ENCODE measurements at regions not wholly inside any gene's neighbourhood (a gene's known extent, or its start where the extent isn't known, plus 50 kb on each side); places are given as distances from the start of the nearest gene placed in this dataset.

DNA sequence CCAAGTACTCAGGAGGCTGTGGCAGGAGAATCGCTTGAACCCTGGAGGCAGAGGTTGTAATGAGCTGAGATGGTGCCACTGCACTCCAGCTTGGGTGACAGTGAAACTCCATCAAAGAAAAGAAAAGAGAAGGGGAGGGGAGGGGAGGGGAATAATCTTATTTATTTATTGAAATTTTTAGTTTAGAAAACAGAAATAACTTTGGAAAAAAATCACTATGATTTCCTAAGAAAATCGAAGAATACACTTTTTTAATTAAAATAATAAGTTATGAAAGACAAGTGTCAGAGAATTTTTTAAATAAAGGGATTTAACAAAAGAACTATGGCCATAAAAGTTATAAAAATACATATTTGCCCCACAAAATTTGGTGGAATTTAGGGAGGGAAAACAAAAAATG, 836.9 kb upstream of the HS3ST1 start:
- H3K9ac ChIP-seq (ENCODE audit: low read length): no peak overlapping the region
- no peak overlapping the region for H3K4me3 ChIP-seq (ENCODE audit: low read length)
- no peaks in the 10 kb centered on the region for H3F3A ChIP-seq (ENCODE audit: insufficient read depth, low read length, poor library complexity, severe bottlenecking)
- H4K20me1 ChIP-seq (ENCODE audit: insufficient read depth): no peaks in the 10 kb centered on the region
- no peaks in the 10 kb centered on the region for H3K9me3 ChIP-seq (ENCODE audit: low read length)
- H3K4me2 ChIP-seq (ENCODE audit: low read length): no peak overlapping the region
- no peak overlapping the region for H2AFZ ChIP-seq (ENCODE audit: low read depth, low read length)
- H3K27ac ChIP-seq (ENCODE audit: low read length): no peak overlapping the region
- no peaks in the 10 kb centered on the region for H3K79me2 ChIP-seq (replicated peaks; ENCODE audit: insufficient read depth, low read length)
- TF ChIP-seq RAD21 (conservative IDR thresholded peaks at IDR 0.05) (no peak), MXI1 (conservative IDR thresholded peaks at IDR 0.05; ENCODE audit: poor library complexity, severe bottlenecking) (no peak), POLR2AphosphoS5 (IDR thresholded peaks at IDR 0.05) (no peak), SMC3 (conservative IDR thresholded peaks at IDR 0.05; ENCODE audit: poor library complexity) (no peak), EP300 (conservative IDR thresholded peaks at IDR 0.05; ENCODE audit: poor library complexity, severe bottlenecking) (no peak)
- H3K27me3 ChIP-seq (ENCODE audit: insufficient read depth, low read depth, low read length): no peaks in the 10 kb centered on the region
- no peaks in the 10 kb centered on the region for H3K36me3 ChIP-seq (ENCODE audit: insufficient read depth, low read length)
- no peaks in the 10 kb centered on the region for H3K9me2 ChIP-seq (ENCODE audit: insufficient read depth, low read length)

DNA sequence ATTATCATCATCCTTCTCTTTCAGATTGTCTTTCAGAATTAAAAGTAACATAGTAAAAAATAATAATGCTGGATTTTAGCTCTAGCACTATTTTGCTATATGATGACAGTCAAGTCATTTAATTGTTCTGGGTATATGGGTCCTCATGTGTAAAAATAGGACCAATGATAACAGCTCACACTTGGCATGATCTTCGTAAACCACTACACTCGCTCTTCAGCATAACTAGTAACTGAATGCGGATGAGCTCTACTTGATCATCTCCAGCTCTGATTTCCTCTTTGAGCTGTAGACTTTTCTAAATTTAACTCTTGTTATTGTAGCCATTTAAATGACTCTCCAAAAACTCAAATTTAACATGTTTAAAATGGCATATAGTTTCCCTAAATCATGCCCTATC, 831.8 kb upstream of the HS3ST1 start:
- H3K79me2 ChIP-seq (replicated peaks; ENCODE audit: insufficient read depth, low read length): no peaks in the 10 kb centered on the region
- H3K9me3 ChIP-seq (ENCODE audit: low read length): no peaks in the 10 kb centered on the region
- H3K4me2 ChIP-seq (ENCODE audit: low read length): no peak overlapping the region
- H3K9me2 ChIP-seq (ENCODE audit: insufficient read depth, low read length): no peaks in the 10 kb centered on the region
- no peaks in the 10 kb centered on the region for H3K27me3 ChIP-seq (ENCODE audit: insufficient read depth, low read depth, low read length)
- H3K4me3 ChIP-seq (ENCODE audit: low read length): no peak overlapping the region
- no peaks in the 10 kb centered on the region for H3K36me3 ChIP-seq (ENCODE audit: insufficient read depth, low read length)
- H3F3A ChIP-seq (ENCODE audit: insufficient read depth, low read length, poor library complexity, severe bottlenecking): no peaks in the 10 kb centered on the region
- H3K27ac ChIP-seq (ENCODE audit: low read length): no peak overlapping the region
- TF ChIP-seq MXI1 (conservative IDR thresholded peaks at IDR 0.05; ENCODE audit: poor library complexity, severe bottlenecking) (no peak), RAD21 (conservative IDR thresholded peaks at IDR 0.05) (no peak), EP300 (conservative IDR thresholded peaks at IDR 0.05; ENCODE audit: poor library complexity, severe bottlenecking) (no peak), SMC3 (conservative IDR thresholded peaks at IDR 0.05; ENCODE audit: poor library complexity) (no peak), POLR2AphosphoS5 (IDR thresholded peaks at IDR 0.05) (no peak), TAF1 (IDR thresholded peaks at IDR 0.05; ENCODE audit: low read depth) (no peak), EZH2 (IDR thresholded peaks at IDR 0.05; ENCODE audit: borderline replicate concordance, insufficient read depth, low read length, poor library complexity, severe bottlenecking) (no peak)
- TF ChIP-seq, protein P1, sequence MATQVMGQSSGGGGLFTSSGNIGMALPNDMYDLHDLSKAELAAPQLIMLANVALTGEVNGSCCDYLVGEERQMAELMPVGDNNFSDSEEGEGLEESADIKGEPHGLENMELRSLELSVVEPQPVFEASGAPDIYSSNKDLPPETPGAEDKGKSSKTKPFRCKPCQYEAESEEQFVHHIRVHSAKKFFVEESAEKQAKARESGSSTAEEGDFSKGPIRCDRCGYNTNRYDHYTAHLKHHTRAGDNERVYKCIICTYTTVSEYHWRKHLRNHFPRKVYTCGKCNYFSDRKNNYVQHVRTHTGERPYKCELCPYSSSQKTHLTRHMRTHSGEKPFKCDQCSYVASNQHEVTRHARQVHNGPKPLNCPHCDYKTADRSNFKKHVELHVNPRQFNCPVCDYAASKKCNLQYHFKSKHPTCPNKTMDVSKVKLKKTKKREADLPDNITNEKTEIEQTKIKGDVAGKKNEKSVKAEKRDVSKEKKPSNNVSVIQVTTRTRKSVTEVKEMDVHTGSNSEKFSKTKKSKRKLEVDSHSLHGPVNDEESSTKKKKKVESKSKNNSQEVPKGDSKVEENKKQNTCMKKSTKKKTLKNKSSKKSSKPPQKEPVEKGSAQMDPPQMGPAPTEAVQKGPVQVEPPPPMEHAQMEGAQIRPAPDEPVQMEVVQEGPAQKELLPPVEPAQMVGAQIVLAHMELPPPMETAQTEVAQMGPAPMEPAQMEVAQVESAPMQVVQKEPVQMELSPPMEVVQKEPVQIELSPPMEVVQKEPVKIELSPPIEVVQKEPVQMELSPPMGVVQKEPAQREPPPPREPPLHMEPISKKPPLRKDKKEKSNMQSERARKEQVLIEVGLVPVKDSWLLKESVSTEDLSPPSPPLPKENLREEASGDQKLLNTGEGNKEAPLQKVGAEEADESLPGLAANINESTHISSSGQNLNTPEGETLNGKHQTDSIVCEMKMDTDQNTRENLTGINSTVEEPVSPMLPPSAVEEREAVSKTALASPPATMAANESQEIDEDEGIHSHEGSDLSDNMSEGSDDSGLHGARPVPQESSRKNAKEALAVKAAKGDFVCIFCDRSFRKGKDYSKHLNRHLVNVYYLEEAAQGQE (IDR thresholded peaks at IDR 0.05; ENCODE audit: borderline replicate concordance): no peak
- TF ChIP-seq, protein P2, sequence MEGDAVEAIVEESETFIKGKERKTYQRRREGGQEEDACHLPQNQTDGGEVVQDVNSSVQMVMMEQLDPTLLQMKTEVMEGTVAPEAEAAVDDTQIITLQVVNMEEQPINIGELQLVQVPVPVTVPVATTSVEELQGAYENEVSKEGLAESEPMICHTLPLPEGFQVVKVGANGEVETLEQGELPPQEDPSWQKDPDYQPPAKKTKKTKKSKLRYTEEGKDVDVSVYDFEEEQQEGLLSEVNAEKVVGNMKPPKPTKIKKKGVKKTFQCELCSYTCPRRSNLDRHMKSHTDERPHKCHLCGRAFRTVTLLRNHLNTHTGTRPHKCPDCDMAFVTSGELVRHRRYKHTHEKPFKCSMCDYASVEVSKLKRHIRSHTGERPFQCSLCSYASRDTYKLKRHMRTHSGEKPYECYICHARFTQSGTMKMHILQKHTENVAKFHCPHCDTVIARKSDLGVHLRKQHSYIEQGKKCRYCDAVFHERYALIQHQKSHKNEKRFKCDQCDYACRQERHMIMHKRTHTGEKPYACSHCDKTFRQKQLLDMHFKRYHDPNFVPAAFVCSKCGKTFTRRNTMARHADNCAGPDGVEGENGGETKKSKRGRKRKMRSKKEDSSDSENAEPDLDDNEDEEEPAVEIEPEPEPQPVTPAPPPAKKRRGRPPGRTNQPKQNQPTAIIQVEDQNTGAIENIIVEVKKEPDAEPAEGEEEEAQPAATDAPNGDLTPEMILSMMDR (IDR thresholded peaks at IDR 0.05; ENCODE audit: poor library complexity, severe bottlenecking): no peak
- no peaks in the 10 kb centered on the region for H4K20me1 ChIP-seq (ENCODE audit: insufficient read depth)
- H3K9ac ChIP-seq (ENCODE audit: low read length): no peak overlapping the region
- H2AFZ ChIP-seq (ENCODE audit: low read depth, low read length): no peak overlapping the region
